ENCODE measurements at regions not wholly inside any gene's neighbourhood (a gene's known extent, or its start where the extent isn't known, plus 50 kb on each side); places are given as distances from the start of the nearest gene placed in this dataset.

DNA sequence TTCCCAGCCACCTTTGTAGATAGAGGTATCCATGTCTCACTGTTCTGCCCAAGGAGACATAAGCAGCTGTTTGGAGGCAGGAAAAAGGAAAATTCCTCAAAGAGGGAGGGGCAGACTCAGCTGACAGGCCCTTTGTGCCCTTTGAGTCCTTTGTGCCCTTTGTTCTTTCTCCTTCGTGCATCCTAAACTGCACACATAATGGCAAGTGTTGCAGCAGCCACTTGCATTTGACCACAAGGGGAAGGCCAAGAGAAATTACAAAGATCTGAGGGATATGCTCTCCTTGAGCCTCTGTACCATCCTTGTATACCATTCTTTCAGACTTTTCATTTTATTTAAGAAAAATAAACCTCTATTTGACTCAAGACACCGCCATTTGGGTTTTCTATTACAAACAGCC is 71.8 kb upstream of the PKN2 start:
- TF ChIP-seq CTCF (IDR thresholded peaks at IDR 0.05; ENCODE audit: low read length), result no peak
- TF ChIP-seq EZH2 (optimal IDR thresholded peaks at IDR 0.05; ENCODE audit: low read depth, low read length), result no peak
- no peak for TF ChIP-seq EZH2phosphoT487 (IDR thresholded peaks at IDR 0.05; ENCODE audit: low read length)
